PFSK-1 (cell line): ENCODE measurements at regions not wholly inside any gene's neighbourhood (a gene's known extent, or its start where the extent isn't known, plus 50 kb on each side); places are given as distances from the start of the nearest gene placed in this dataset.

ENCODE experiments used
- FOXP2 ChIP-seq: optimal IDR thresholded peaks from 2 replicates; pipeline ENCODE3; 2011; ENCODE audit warnings: borderline replicate concordance, control low read depth, inconsistent platforms; ENCODE audit not compliant: insufficient read depth; ENCODE audit errors: extremely low read length, extremely low read depth
- POLR2AphosphoS5 ChIP-seq: IDR thresholded peaks from 2 replicates; pipeline ENCODE4 v1.6.1; 2012; ENCODE audit warnings: low read depth, mild to moderate bottlenecking, control low read depth, low read length, moderate library complexity
- SIN3A ChIP-seq: IDR thresholded peaks from 2 replicates; pipeline ENCODE4 v1.6.1; 2012; ENCODE audit warnings: mild to moderate bottlenecking, low read length, moderate library complexity, borderline replicate concordance; ENCODE audit not compliant: insufficient read depth
- TAF1 ChIP-seq: IDR thresholded peaks from 2 replicates; pipeline ENCODE4 v1.6.1; 2012; ENCODE audit warnings: low read length, control low read depth, borderline replicate concordance; ENCODE audit not compliant: insufficient read depth
- TF ChIP-seq, protein P1 (sequence below), 2 experiments: IDR thresholded peaks; 2 replicates each; pipeline versions ENCODE4 v1.6.1 to v1.8.0; 2011 to 2012; ENCODE audit warnings: low read depth in 2 of 2, low read length in 2 of 2, control low read depth in 1 of 2, inconsistent platforms in 1 of 2, mild to moderate bottlenecking in 1 of 2, moderate library complexity in 1 of 2; ENCODE audit not compliant: insufficient read depth in 1 of 2

DNA sequence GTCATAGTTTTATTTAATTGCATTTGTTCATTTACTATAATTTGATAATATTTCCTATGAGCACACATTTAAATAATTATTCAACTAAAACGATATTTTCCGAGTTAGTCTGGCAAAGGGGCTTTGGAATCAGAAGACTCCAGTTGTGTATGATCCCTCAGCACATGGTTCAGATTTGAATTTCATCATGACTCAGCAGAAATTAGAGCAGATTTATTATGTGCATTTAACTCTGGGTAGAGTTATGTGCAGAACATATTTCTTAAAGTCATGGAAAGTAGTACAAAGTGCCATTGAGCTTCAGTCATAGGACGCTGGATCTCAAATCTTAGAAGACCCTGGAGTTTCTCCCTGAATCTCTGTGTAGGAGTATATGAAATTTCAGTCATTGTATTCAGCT lies 106.7 kb downstream of the ADCYAP1 start:
- TF ChIP-seq TAF1 (no peak), FOXP2 (no peak), POLR2AphosphoS5 (no peak), SIN3A (no peak)
- TF ChIP-seq, protein P1, sequence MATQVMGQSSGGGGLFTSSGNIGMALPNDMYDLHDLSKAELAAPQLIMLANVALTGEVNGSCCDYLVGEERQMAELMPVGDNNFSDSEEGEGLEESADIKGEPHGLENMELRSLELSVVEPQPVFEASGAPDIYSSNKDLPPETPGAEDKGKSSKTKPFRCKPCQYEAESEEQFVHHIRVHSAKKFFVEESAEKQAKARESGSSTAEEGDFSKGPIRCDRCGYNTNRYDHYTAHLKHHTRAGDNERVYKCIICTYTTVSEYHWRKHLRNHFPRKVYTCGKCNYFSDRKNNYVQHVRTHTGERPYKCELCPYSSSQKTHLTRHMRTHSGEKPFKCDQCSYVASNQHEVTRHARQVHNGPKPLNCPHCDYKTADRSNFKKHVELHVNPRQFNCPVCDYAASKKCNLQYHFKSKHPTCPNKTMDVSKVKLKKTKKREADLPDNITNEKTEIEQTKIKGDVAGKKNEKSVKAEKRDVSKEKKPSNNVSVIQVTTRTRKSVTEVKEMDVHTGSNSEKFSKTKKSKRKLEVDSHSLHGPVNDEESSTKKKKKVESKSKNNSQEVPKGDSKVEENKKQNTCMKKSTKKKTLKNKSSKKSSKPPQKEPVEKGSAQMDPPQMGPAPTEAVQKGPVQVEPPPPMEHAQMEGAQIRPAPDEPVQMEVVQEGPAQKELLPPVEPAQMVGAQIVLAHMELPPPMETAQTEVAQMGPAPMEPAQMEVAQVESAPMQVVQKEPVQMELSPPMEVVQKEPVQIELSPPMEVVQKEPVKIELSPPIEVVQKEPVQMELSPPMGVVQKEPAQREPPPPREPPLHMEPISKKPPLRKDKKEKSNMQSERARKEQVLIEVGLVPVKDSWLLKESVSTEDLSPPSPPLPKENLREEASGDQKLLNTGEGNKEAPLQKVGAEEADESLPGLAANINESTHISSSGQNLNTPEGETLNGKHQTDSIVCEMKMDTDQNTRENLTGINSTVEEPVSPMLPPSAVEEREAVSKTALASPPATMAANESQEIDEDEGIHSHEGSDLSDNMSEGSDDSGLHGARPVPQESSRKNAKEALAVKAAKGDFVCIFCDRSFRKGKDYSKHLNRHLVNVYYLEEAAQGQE (IDR thresholded peaks at IDR 0.05; ENCODE audit: insufficient read depth in 1 of 2, low read depth in 2 of 2, low read length in 2 of 2): no peak

DNA sequence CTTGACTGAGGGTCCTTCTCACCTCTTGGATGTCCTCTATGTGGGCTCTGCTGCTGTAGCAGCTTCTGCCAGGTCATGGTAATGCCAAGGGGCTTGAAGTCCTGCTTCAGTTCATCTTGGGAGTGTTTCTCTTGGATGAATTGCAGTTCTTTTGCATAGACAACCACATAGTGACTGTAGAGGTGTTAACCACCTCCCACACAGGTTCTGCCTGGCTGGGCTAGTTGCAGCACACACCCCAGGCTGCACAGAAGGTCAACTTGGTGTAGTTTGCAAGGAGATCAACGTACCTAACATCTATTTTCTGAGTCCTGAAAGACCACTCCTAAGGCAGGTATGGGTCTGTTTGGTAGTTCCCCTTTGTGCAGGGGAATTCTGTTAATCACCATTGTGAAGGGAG lies 108.1 kb downstream of the ADCYAP1 start:
- TF ChIP-seq, protein P1 (IDR thresholded peaks at IDR 0.05; ENCODE audit: insufficient read depth in 1 of 2, low read depth in 2 of 2, low read length in 2 of 2): no peak
- no peak for TF ChIP-seq FOXP2
- no peak for TF ChIP-seq SIN3A
- no peak for TF ChIP-seq TAF1
- TF ChIP-seq POLR2AphosphoS5: no peak

DNA sequence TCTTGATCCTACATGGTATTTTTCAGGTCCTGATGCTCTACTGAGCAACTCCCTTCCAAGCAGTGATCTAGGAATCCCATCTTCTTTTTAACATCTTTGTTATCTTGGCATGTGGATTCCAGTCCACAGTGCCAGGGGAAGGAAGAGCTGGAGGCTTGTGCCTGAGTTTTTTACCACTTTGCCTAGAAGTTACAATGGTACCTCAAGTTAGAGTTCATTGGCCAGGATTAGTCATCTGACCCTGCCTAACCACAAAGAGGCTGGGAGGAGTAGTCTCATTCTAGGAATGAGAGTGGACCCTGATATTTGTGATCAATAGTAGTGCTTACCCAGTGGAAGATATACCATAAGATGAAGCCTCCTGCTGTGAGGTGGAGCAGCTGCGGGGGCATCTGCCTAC lies 109.3 kb downstream of the ADCYAP1 start:
- TF ChIP-seq TAF1: no peak
- no peak for TF ChIP-seq POLR2AphosphoS5
- no peak for TF ChIP-seq SIN3A

DNA sequence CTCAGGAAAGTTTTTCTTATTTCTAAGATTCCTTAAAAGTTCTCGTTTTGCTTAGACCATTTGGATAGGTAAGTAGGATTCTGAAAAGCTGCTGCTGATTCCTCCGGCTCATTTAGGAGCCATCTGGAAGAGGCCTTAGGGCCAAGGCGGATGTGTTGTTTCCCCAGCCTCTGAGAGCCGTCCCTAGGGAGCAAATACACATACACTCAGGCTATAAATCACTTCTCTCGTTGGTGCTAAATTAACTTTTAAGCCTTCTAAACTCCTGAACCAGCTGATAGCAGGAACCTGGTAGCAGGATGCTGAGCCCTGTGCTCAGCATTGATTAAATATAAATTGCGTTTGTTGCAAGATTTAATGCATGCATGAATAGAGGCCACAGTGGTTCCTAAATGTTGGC lies 109.8 kb downstream of the ADCYAP1 start:
- TF ChIP-seq POLR2AphosphoS5 (no peak), SIN3A (no peak), FOXP2 (no peak), TAF1 (no peak)
- TF ChIP-seq, protein P1 (IDR thresholded peaks at IDR 0.05; ENCODE audit: insufficient read depth in 1 of 2, low read depth in 2 of 2, low read length in 2 of 2): no peak

DNA sequence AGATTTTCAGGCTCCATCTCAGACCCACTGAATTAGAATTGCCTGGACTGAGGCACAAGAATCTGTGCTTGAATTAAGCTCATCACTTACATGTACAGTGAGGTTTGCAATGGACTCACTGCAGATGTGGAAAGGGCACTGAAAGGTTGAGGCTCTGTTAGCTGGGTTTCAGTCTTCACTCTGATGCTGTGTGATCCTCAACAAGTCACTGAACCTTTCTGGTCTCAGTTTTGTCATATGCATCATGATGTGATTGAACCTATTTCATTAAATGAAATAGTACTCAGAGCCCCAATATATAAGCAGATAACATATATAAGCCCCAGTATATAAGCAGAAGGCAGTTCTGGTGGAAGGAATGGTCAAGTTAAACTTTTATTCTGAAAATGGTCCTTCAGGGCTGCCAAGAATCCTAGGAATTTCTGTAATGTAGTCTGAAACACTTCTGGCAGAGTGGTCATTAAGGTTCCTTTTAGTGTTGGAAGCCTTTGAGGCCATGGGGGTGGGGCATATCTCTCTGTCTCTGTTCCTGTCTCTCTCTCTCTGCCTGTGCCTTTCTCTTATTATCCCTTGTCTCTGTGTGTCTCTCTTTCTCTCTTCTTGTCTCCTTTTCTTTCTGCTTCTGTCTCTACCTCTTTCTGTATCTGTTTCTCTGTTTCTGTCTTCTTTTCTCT lies 110.4 kb downstream of the ADCYAP1 start:
- TF ChIP-seq FOXP2 (no peak), SIN3A (no peak), TAF1 (no peak), POLR2AphosphoS5 (no peak)
- TF ChIP-seq, protein P1 (IDR thresholded peaks at IDR 0.05; ENCODE audit: insufficient read depth in 1 of 2, low read depth in 2 of 2, low read length in 2 of 2): no peak
